SK-N-SH treated with all-trans-retinoic acid at 6 μM for 48 hours (cell line): ENCODE measurements at regions not wholly inside any gene's neighbourhood (a gene's known extent, or its start where the extent isn't known, plus 50 kb on each side); places are given as distances from the start of the nearest gene placed in this dataset.

Experiments
- ATAC-seq: fragments of 200-7000 bp; cut with Tn5 transposase; 3 replicates; pipeline ENCODE4 v1.9.1; 2020; ENCODE audit warnings: mild to moderate bottlenecking, moderate library complexity
- ARNTL ChIP-seq: fragments of 450-650 bp; formaldehyde crosslinking; IDR thresholded peaks from 2 replicates; pipeline ENCODE4 v1.5.0; 2020; ENCODE audit warnings: low read depth, mild to moderate bottlenecking, moderate library complexity, borderline replicate concordance
- BACH2 ChIP-seq: fragments of 250-450 bp; sonication (Bioruptor Pico); IDR thresholded peaks from 2 replicates; pipeline ENCODE4 v1.9.0; 2021; ENCODE audit warnings: mild to moderate bottlenecking, borderline replicate concordance
- CREB5 ChIP-seq: fragments of 250-450 bp; sonication (Bioruptor Pico); IDR thresholded peaks from 2 replicates; pipeline ENCODE4 v1.5.1; 2020; ENCODE audit warnings: low read depth, mild to moderate bottlenecking, moderate library complexity
- CSDC2 ChIP-seq: fragments of 250-450 bp; sonication (Bioruptor Pico); IDR thresholded peaks from 2 replicates; pipeline ENCODE4 v1.5.0; 2020; ENCODE audit warnings: mild to moderate bottlenecking, moderate library complexity
- CSRNP3 ChIP-seq: fragments of 250-450 bp; sonication (Bioruptor Pico); IDR thresholded peaks from 2 replicates; pipeline ENCODE4 v1.5.1; 2021; ENCODE audit warnings: mild to moderate bottlenecking, moderate library complexity
- ESRRG ChIP-seq: fragments of 250-450 bp; sonication (Bioruptor Pico); IDR thresholded peaks from 2 replicates; pipeline ENCODE4 v1.6.1; 2021; ENCODE audit warnings: mild to moderate bottlenecking
- GLIS3 ChIP-seq: fragments of 250-450 bp; sonication (Bioruptor Pico); IDR thresholded peaks from 2 replicates; pipeline ENCODE4 v1.5.0; 2020; ENCODE audit warnings: mild to moderate bottlenecking, moderate library complexity
- ISL1 ChIP-seq: fragments of 250-450 bp; sonication (Bioruptor Pico); IDR thresholded peaks from 2 replicates; pipeline ENCODE4 v2.1.2; 2022; ENCODE audit warnings: mild to moderate bottlenecking, moderate library complexity
- OSR1 ChIP-seq: fragments of 250-450 bp; sonication (Bioruptor Pico); IDR thresholded peaks from 2 replicates; pipeline ENCODE4 v1.8.0; 2022; ENCODE audit warnings: moderate library complexity, mild to moderate bottlenecking, inconsistent platforms
- PATZ1 ChIP-seq: fragments of 250-450 bp; sonication (Bioruptor Pico); IDR thresholded peaks from 2 replicates; pipeline ENCODE4 v1.8.0; 2020; ENCODE audit warnings: mild to moderate bottlenecking, moderate library complexity, borderline replicate concordance
- POU6F1 ChIP-seq: fragments of 250-450 bp; sonication (Bioruptor Pico); IDR thresholded peaks from 2 replicates; pipeline ENCODE4 v1.8.0; 2021; ENCODE audit warnings: low read depth, mild to moderate bottlenecking, moderate library complexity, borderline replicate concordance
- PPARA ChIP-seq: fragments of 250-450 bp; sonication (Bioruptor Pico); IDR thresholded peaks from 2 replicates; pipeline ENCODE4 v1.5.0; 2020; ENCODE audit warnings: mild to moderate bottlenecking, borderline replicate concordance
- RARB ChIP-seq: fragments of 250-450 bp; sonication (Bioruptor Pico); IDR thresholded peaks from 2 replicates; pipeline ENCODE4 v1.8.0; 2021; ENCODE audit warnings: mild to moderate bottlenecking, moderate library complexity
- SNAI2 ChIP-seq: fragments of 250-450 bp; sonication (Bioruptor Pico); IDR thresholded peaks from 2 replicates; pipeline ENCODE4 v1.5.0; 2020; ENCODE audit warnings: mild to moderate bottlenecking, moderate library complexity
- TCF4 ChIP-seq: fragments of 250-450 bp; sonication (Bioruptor Pico); IDR thresholded peaks from 2 replicates; pipeline ENCODE4 v1.8.0; 2021; ENCODE audit warnings: mild to moderate bottlenecking, moderate library complexity, borderline replicate concordance
- TSHZ2 ChIP-seq: fragments of 250-450 bp; sonication (Bioruptor Pico); IDR thresholded peaks from 2 replicates; pipeline ENCODE4 v1.5.0; 2020; ENCODE audit warnings: mild to moderate bottlenecking, moderate library complexity
- ZC3H10 ChIP-seq: fragments of 250-450 bp; sonication (Bioruptor Pico); IDR thresholded peaks from 2 replicates; pipeline ENCODE4 v1.5.1; 2021; ENCODE audit warnings: mild to moderate bottlenecking, moderate library complexity
- ZFP3 ChIP-seq: fragments of 250-450 bp; sonication (Bioruptor Pico); IDR thresholded peaks from 2 replicates; pipeline ENCODE4 v1.5.0; 2020; ENCODE audit warnings: mild to moderate bottlenecking, moderate library complexity
- ZFP30 ChIP-seq: fragments of 450-650 bp; formaldehyde crosslinking; IDR thresholded peaks from 2 replicates; pipeline ENCODE4 v1.5.0; 2022; ENCODE audit warnings: mild to moderate bottlenecking, moderate library complexity
- ZNF565 ChIP-seq: fragments of 450-650 bp; formaldehyde crosslinking; conservative IDR thresholded peaks from 2 replicates; pipeline ENCODE4 v1.5.0; 2020; ENCODE audit warnings: low read depth, mild to moderate bottlenecking, moderate library complexity
- ZNF70 ChIP-seq: fragments of 450-650 bp; formaldehyde crosslinking; IDR thresholded peaks from 2 replicates; pipeline ENCODE4 v1.5.0; 2020; ENCODE audit warnings: mild to moderate bottlenecking, moderate library complexity
- ZNF8 ChIP-seq: fragments of 450-650 bp; formaldehyde crosslinking; IDR thresholded peaks from 2 replicates; pipeline ENCODE4 v1.5.0; 2020; ENCODE audit warnings: mild to moderate bottlenecking, moderate library complexity

- no peak for ATAC-seq
- TF ChIP-seq CSDC2 (CRISPR knock-in tag) (no peak), ZC3H10 (CRISPR knock-in tag) (no peak), CSRNP3 (CRISPR knock-in tag) (no peak), SNAI2 (no peak), ZNF8 (CRISPR knock-in tag) (no peak), ESRRG (CRISPR knock-in tag) (no peak), PPARA (CRISPR knock-in tag) (no peak), TSHZ2 (CRISPR knock-in tag) (no peak), ZFP3 (CRISPR knock-in tag) (no peak)
Observed at GRCh38 chr13:30366088-30366487, 56.2 kb upstream of the UBE2L5 start.

- no peak for TF ChIP-seq POU6F1 (CRISPR knock-in tag)
- no peak for TF ChIP-seq ZNF70 (CRISPR knock-in tag)
- no peak for TF ChIP-seq TCF4
- TF ChIP-seq PPARA (CRISPR knock-in tag), result no peak
- TF ChIP-seq ESRRG (CRISPR knock-in tag), result no peak
- TF ChIP-seq CSDC2 (CRISPR knock-in tag), result no peak
- TF ChIP-seq ZNF8 (CRISPR knock-in tag), result no peak
- no peak for TF ChIP-seq PATZ1 (CRISPR knock-in tag)
- no peak for TF ChIP-seq TSHZ2 (CRISPR knock-in tag)
- no peak for TF ChIP-seq ZNF565 (CRISPR knock-in tag)
- no peak for TF ChIP-seq GLIS3 (CRISPR knock-in tag)
- TF ChIP-seq ZFP30 (CRISPR knock-in tag), result no peak
- no peak for TF ChIP-seq RARB
- no peak for TF ChIP-seq ZFP3 (CRISPR knock-in tag)
- no peak for TF ChIP-seq ISL1 (CRISPR knock-in tag)
- no peak for TF ChIP-seq CSRNP3 (CRISPR knock-in tag)
- no peak for TF ChIP-seq OSR1 (CRISPR knock-in tag)
- TF ChIP-seq ARNTL, result no peak
- no peak for TF ChIP-seq CREB5
- TF ChIP-seq BACH2 (CRISPR knock-in tag), result no peak
- ATAC-seq, result no peak
Observed at GRCh38 chr13:30367296-30367695, 55.0 kb upstream of the UBE2L5 start.
